ENCODE measurements at regions not wholly inside any gene's neighbourhood (a gene's known extent, or its start where the extent isn't known, plus 50 kb on each side); places are given as distances from the start of the nearest gene placed in this dataset.

GRCh38 chrX:98607739-98608138 lies 1724.0 kb downstream of the RPA4 start:
- DNase-seq (ENCODE audit: low spot score) = no peak

- no peak for DNase-seq (ENCODE audit: low spot score)
These were observed 1743.9 kb downstream of the RPA4 start for GRCh38 chrX:98627645-98628044.

- no peak for DNase-seq (ENCODE audit: low spot score)
These were observed 1753.7 kb downstream of the RPA4 start for GRCh38 chrX:98637451-98637850.

- no peak for DNase-seq (ENCODE audit: low spot score)
These were observed 1762.6 kb downstream of the RPA4 start for GRCh38 chrX:98646351-98646750.

- DNase-seq (ENCODE audit: low spot score) = no peak
These were observed 1755.5 kb downstream of the PCDH19 start for GRCh38 chrX:98654565-98654964.
